HT1080 (cell line): ENCODE measurements at regions not wholly inside any gene's neighbourhood (a gene's known extent, or its start where the extent isn't known, plus 50 kb on each side); places are given as distances from the start of the nearest gene placed in this dataset.
"Not testable (repeated sequence)": the region's sequence is repeated elsewhere in the genome, so short reads cannot be mapped to it uniquely, and the experiment has no call there.

Experiments used
- DNase-seq: peaks from one replicate; pipeline ENCODE4 v3.0.0-alpha.2; 2015; ENCODE audit warnings: low read depth

GRCh38 chr5:143947313-143947712 is 135.4 kb downstream of the HMHB1 start:
- no peak for DNase-seq

- DNase-seq: no peak
Observed at GRCh38 chr5:143952809-143953208, 140.8 kb downstream of the HMHB1 start.

- DNase-seq: no peak
Observed at GRCh38 chr5:143953851-143954250, 141.9 kb downstream of the HMHB1 start.

- DNase-seq: no peak
Observed at GRCh38 chr5:143955141-143955540, 143.2 kb downstream of the HMHB1 start.

DNA sequence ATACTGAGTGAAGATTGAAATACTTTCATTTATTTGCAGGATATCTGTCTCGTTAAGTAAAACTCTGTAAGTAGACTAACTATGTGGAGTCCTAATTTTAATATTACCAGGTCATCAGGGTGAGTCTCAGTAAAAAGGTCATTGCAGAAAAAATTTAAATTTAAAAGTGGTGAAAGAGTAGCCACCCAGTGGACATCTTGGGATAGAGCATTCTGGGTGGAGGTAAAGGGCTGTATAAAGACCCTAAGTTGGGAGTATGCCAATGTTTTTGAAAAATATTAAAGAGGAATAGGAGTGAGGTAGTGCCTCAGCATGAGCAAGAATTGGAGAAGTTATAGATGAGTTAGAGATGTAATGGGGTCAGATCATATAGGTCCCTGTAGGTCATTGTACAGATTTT is 145.5 kb downstream of the HMHB1 start:
- DNase-seq: no peak

DNA sequence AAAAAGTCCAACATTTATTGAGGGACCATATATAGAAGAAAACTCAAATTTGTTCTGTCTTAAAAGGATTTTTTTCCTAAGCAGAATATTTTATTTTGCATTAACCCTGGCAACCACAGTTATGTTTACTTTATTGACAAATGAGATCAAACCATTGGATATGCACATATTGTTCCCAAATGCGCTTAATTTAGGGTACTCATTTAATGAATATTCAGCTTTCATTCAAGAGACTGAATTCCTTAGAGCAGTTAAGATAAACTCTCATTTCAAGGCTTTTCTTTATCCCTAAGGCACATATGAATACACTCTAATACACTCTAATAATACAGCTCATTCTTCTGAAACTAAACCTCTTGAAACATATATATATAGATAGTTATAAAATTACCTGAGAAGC is 150.2 kb downstream of the HMHB1 start:
- DNase-seq: no peak

DNA sequence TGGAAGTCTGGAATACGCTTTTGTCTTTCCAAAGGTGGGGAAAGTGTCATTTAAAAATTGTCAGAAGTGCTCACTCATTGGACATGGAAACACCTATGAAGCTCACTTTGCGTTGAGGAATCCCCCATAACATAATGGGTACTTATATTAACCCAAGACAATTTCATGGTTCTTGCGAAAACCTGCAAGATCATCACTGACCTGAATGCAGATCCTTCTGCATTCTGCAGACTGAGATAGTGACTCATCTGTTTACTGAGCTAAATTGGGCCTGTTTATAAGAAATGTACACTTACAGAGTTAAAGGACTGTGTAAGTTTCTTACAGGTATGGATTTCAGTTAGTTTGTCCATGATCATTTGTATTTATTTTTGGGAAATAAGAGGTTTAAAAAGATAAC is 153.0 kb downstream of the HMHB1 start:
- DNase-seq: no peak

- peak; percentile 34 for DNase-seq
Observed at GRCh38 chr5:143966280-143966679, 154.3 kb downstream of the HMHB1 start.

DNA sequence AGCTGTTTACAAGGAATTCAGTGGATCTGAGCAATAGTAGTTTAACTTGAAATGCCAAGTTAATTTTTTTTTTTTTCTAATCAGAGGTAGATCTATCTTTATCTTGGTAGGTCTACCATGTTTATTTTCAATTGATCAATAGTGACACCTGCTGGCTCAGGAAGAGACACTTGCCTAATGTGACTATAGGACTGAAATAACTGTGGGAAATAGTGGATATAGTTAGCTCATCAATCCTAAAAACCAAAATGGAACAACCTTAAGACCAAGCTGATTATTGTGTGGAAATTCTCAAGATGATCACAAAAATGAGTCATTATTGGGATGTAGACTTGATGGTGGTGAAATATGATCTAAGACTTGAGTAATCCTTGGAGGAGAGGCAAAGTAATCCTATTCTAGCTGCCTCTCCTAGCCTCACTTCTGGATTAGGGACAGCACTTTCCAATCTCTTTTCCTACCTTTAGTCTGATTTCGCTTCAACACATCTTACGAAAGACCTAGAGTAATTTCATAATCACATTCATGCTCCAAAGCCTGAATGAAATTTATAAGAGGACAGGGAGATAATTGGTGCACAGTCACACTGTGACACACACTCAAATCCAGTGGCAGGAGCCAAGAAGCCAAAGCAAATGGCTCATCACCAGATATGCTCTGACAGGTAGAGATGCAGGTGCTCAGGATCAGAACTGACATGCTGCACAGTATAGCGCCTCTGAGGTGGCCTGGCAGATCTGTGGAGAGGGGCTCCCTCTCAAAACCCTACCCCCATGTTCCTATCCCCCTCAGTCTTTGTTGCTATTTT is 156.3 kb downstream of the HMHB1 start:
- peak; percentile 64 for DNase-seq

DNA sequence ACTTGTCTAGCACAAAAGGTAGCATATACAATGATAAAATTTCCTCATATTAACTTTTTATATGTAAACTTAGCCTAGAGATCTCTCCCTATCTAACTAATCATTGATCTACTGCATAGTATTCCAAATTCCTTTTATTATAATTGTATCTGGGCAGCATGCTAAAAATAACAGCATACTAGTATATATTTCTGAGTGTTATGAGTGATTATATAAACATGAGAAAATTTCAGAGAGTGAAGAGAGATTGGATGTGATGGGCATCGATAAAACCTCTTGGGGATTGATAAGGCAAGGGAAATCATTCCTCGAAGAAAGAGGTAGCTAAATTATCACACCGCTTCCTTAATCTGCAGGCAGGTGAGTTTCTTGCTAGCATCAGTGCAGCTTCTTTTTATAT is 158.2 kb downstream of the HMHB1 start:
- DNase-seq: no peak

GRCh38 chr5:143972068-143972467 is 160.1 kb downstream of the HMHB1 start:
- no peak for DNase-seq

DNA sequence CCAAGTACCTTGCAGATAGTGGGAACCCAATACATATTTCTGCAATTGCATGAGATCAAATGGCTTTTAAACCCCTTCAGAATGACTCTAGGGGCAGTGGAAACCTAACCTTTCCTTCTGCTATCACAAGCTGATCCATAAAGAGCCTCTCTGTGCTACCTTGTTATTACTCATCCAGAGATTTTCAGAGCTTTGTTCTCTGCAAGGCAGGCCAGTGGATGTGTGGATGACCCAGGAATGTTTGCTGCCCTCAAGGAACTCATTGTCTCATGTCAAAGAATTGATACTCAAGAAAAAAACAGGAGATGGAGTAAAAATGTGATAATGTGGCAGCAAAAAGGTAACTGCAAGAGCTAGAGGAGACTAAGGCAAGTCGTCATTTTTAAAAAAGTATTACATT is 164.1 kb downstream of the HMHB1 start:
- peak; percentile 56 for DNase-seq

GRCh38 chr5:143977891-143978461 is 166.0 kb downstream of the HMHB1 start:
- peak; percentile 73 for DNase-seq

- no peak for DNase-seq
Observed at GRCh38 chr5:143979044-143979690, 167.2 kb downstream of the HMHB1 start.

DNA sequence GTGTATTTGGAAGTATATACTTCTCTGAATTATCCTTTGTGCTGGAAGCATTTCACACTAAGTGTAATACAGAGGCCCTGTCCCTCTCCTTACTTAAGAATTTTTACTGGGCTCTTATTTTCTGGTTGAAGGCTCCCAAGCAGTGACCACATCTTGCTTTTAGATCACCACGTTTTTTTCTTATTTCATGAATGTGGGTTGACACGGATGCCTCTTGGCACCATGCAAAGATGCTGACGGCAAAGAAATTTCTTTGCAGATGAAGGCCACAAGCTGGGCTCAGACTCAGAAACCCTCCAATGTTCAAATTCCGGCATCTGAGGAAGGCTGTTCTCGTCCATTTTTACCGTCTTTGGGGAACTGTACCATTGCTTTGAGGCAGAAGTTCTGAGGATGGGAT is 168.5 kb downstream of the HMHB1 start:
- DNase-seq: no peak

DNA sequence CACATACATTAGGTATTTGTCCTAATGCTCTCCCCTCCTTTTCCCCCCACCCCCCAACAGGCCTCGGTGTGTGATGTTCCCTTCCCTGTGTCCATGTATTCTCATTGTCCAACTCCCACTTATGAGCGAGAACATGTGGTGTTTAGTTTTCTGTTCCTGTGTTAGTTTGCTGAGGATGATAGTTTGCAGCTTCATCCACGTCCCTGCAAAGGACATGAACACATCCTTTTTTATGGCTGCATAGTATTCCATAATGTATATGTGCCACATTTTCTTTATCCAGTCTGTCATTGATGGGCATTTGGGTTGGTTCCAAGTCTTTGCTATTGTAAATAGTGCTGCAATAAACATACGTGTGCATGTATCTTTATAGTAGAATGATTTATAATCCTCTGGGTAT is 171.0 kb downstream of the HMHB1 start:
- not testable (repeated sequence) for DNase-seq

GRCh38 chr5:143985832-143986515 is 174.0 kb downstream of the HMHB1 start:
- peak; percentile 83 for DNase-seq

DNA sequence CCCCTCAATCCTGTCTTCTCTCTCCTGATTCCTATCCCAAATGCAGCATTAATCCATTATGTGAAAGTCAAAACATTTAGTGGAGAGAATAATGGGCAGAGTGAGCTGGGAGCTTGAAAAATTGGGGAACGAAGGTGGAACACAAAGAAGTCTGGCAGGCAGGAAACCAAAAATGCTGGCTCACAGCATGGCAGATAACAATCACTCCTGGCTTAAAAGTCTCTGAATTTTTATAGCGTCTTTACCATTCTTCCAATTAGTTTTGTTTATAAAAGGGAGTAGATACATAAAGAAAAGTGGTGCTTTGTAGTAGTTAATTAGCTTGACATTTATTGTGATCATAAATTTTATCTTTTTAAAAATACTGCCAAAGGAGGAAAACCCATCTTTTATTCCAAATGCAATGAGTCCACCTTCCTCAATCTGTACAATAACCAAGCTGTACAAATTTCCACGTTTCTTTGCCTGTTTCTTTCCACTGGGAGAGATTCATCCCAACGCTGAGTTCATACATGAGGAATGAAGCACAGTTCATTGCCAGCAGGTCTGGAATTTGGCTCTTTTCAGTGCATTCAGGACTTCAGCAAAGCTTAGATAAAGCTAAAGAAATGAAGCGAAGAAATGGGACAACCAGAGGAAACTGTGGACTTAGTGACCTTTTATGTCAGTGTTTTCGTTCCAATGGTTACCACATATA is 174.7 kb downstream of the HMHB1 start:
- no peak for DNase-seq

- DNase-seq: no peak
Observed at GRCh38 chr5:143987264-143987663, 175.3 kb downstream of the HMHB1 start.

DNA sequence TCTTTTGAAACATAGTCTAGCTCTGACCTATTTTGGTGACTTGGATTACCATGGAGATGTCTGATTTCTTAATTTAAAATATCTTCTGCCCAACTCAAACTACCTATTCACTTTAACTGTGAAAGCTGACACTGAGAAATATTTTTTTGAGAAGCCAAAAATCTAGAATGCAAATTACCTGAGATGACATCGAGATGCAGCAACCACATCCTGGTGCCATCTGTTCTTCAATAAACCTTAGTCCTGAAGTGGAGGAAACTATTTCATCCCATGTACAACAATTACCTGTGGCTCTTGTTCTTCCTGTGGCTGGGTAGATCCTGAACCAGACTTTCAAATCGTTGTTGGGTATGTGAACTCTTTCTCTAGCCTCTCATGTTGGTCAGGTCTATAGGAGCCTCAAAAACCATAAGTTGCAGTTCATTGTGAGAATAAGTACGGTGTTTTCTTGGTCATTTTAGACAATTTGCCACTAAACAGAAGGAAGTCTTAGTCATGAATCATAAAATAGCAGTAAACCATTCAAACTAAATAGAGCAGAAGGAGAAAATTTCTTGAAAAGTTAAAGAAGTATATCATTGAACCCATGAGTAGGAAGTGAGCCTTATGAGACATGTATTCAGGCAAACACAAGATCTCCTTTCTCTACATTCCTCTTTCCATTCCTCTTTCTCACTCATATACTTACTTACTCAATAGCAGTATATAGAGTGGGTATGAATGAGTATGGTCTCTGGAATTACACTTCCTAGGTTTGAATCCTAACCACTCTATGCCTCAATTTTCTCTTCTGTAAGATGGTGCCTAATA is 176.0 kb downstream of the HMHB1 start:
- DNase-seq: no peak

- DNase-seq: no peak
Observed at GRCh38 chr5:143992496-143992895, 178.0 kb downstream of the YIPF5 start.
